ENCODE measurements at regions not wholly inside any gene's neighbourhood (a gene's known extent, or its start where the extent isn't known, plus 50 kb on each side); places are given as distances from the start of the nearest gene placed in this dataset.
A peak's percentile ranks its signal among the peaks of the same experiment; 100 is the strongest.
"Not testable (repeated sequence)": the region's sequence is repeated elsewhere in the genome, so short reads cannot be mapped to it uniquely, and the experiment has no call there.

DNA sequence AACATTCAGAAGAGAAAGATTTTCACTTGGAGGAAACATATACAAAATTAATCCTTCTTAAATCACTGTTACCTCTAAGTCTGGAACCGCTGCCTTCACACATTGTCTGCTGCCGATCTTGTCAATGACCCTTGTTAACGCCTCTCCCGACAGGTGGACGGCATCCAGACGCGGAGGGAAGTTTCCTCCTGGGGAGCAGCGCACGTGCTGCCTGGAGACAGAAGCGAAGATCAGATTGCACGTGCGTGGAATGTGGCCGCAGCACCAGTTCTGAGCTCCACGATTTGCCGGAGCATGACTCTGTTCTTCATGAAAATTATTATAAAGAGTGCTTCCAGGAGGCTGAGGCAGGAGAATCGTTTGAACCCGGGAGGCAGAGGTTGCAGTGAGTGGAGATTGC lies 183.6 kb upstream of the IRX4 start:
- DNase-seq = no peak

DNA sequence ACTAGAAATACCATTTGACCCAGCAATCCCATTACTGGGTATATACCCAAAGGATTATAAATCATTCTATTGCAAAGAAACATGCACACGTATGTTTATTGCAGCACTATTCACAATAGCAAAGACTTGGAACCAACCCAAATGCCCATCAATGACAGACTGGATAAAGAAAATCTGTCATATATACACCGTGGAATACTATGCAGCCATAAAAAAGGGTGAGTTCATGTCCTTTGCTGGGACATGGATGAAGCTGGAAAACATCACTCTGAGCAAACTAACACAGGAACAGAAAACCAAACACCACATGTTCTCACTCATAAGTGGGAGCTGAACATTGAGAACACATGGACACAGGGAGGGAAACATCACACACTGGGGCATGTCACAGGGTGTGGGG lies 180.7 kb upstream of the IRX4 start:
- DNase-seq = not testable (repeated sequence)

DNA sequence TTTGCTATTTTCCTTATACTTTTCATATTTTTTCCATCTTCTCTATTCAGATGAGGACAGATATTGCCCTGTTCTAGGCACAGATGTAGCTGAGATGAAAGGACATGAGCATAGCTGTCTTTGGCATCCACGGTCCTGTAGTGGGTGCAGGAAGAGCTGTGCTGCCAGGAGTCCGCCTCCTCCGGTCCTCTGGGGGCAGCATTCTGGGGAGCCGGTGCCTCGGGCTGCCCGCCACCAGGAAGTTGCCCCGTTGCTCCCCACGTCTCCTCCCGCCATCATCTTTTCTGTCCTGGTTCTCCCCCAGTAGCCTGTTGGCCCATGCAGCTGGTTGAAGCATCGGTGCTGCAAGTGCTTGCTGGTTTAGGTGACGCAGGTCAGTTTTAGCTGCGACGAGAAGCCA lies 170.0 kb upstream of the IRX4 start:
- no peak for DNase-seq

DNA sequence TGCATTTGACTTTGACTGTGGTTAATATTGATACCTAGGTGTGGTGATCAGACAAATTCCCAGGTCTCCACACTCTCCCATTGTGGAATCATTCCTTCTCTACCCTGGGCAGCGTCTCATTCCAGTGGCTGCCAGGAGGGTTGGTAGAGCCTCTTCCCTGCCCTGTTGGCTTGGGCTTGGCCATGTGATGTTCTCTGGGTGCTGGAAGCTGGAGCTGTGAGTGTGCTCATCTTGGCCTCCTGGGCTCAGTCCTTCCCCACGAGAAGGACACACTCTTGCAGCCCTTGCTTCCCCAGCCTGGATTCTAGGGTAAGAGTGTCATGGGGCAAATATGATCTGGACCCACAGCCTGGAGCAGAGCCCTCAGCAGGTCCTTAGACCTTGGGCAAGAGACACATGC lies 167.2 kb upstream of the IRX4 start:
- DNase-seq = no peak

DNA sequence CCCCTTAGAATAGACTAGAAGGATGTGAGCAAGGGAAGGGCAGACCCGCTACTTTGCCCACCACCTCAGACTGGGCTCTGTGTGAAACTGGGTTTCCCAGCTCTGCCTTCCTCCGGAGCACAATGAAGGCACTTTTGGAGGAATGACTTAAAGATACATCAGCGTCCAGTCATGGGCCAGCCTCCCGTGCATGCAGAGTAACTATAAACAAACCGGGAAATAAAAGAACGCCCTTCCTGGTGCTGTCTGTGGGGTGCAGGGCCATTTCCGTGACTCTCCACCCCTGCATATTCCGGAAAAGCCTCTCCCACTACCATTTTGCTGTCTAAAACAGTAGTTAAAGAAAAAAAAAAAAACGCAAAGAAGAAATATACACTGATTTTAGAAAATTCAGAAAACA lies 165.9 kb upstream of the IRX4 start:
- no peak for DNase-seq

DNA sequence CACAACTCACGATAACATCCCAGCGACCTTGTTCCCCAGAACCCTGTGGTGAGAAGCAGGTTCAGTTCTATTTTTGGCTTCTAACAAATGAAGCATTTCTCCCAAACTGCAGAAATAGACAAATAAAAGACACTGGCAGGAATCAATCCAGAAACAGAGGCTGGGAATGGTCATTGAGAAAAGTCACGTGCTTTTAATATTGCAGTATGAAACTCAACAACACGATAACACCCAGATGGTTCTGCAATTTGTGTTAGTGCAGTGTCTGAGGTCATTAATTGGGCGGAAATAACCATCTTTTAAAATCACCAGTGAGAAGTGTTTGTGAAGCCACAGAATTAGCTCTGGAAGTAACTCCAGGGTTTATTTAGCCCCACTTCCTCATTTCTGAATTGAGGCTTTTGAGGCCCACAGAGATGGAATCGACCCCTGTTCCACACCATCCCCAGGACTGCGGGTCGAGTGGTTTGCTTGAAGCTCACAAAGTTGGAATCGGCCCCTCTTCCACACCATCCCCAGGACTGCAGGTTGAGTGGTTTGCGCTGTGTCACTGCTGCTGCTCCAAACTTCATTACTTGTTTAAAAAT lies 164.7 kb upstream of the IRX4 start:
- DNase-seq = no peak

DNA sequence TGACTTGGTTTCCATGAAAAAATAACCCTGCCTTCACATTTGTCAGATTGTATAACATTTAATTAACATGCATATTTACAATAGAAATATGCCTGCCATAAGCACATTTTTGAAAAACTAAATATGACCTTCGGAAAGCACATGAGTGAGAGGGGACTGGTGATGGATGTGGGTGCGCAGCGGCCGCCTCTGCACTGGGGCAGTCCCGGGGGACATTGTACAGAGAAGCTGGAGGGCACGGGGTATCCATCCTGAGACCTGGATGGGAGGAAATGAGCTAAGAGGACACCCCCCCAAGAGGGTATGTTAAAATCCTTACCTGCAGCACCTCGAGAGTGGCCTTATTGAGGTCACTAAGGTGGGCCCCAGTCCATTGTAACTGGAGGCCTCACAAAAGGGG lies 161.3 kb upstream of the IRX4 start:
- DNase-seq = no peak

DNA sequence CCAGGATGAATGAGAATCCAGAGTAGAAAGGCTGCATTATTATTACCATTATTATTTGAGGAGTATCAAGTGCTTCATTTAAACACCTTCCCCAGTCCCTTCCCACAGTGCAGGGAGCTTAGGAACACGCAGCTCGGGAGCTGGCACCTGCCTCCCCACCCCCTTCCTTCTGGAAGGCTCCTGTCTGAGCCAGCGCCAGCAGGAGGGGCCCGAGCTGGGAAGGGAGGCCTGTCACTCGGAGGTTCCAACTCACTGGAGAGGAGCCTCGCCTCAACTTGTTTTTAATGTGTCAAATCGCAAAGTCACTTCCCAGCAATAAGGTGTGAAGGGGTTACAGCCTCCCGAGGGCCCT lies 156.4 kb upstream of the IRX4 start:
- no peak for DNase-seq

DNA sequence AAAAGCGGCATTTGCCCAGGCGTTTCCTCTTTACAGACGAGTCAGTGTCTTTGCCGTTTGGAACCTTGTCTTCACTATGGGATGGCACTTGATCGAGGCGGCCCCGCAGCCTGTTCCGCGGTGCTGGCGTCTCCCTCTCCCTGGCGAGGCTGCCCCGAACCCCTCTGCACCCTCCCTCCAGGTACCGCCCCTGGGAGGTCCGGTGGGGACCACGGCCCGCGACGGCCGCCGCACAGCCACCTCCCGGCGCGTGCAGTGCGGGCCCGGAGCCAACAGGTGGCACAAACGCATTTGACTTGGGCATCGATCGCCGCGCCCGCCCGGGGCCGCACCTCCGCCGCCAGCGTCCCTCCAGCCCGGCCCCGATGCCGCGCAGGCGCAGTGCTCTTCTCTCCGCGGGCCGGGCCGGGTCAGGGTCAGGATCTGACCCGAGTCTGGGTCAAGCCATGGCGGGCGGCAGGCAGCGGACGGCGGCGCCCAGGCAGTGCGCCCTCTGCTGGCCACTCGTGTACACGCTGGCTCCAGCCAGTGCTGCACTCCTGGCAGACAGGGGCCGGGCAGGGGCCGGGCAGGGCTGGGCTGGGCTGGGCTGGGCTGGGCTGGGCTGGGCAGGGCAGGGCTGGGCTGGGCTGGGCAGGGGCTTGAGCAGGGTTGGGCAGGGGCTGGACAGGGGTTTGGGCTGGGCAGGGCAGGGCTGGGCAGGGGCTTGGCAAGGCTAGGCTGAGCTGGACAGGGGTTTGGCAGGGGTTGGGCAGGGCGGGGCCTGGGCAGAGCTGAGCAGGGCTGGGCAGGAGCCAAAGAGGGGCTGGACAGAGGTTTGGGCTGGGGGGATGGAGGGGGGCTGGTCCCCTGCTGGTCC lies 155.8 kb upstream of the IRX4 start:
- DNase-seq = peak; percentile 88

DNA sequence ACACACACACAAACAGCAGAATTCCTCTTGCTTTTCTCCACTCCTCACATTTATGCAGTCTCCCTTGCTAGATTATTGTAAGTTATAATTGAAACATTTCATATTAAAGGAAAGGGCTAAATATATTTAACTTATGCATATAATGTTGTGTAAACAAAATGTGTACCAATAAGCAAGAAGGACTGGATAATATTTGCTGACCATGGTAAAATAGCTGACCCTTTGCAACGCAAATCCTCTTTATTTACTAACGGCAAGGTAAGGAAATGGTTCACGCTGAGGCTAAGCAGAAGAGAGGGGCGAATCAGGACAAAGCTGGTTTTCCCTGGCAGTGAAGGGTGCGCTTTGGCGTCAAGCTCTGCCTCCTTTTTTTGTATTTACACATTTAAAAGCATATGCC lies 154.2 kb upstream of the IRX4 start:
- no peak for DNase-seq

DNA sequence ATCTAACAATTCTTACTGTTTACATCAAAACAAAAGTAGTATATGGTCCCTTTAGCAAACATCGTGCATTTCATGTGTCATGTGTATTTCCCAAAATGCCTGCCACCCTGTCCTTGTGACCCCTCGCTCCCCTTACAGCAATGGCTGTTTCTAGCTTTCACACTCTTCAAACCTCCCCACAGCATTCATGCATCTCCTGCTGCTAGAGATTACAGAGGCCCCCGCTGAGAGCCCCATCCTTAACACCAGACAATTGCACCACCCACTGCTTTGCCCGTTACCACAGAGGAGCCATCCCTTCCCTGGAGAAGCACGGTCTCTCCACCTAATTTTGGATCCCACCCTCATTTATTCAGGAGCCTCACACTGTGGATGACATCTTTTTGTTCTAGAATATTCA lies 149.7 kb upstream of the IRX4 start:
- DNase-seq = no peak

DNA sequence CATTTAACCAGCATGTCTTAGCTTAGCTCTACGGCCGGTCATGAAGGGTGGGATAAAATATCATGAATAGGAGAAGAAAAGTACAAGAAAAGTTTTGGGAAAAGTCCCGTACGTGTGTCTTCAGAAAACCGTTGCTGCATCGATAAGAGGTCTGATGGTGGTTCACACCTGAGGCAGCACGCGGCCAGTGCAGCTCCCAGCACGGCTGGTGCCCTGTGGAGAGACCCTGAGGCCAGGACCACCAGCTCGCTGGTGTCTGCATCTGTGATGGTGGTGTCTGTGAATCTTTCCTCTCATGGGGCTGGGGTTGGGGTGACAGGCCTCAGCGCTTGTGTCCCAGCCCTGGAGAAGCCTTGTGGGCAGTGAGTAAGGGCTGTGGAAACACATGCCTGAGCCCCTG lies 148.9 kb upstream of the IRX4 start:
- DNase-seq = no peak

DNA sequence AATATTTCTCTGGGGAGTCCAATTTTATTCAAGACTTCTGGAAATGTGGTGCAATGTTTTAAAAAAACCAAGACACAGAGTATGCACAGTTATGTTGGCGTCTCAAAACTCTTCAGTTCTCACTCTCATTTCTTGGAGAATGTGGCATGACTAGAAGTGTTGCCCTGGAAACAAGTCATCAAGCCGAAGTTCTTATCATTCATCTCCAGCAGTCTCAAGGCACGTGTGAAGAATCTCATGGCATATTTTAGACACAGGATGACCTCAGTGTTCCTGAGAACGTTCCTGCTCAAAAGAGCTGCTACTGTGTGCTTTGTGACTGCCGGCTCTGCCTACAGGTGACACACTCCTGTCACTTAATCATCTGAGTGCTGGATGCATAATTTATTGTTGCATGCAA lies 147.4 kb upstream of the IRX4 start:
- no peak for DNase-seq

DNA sequence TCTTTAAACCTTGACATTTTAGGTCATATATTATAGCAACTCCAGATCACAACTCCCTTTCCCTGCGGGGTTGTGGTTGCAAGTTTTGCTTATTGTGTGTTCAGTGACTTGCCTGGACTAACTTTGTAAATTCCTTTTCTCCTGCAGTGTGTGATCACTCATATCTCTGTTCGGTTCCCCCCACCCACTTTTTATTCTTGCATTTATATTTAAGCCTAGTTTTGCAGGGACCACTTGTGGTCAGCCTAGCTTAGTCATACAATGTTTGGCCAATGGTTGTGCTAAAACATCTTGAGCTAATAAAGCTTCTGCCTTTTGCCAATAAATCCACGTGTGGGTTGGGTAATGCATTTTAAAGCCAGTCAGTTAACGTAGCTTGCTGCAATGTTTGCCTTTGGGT lies 146.5 kb upstream of the IRX4 start:
- DNase-seq = no peak

DNA sequence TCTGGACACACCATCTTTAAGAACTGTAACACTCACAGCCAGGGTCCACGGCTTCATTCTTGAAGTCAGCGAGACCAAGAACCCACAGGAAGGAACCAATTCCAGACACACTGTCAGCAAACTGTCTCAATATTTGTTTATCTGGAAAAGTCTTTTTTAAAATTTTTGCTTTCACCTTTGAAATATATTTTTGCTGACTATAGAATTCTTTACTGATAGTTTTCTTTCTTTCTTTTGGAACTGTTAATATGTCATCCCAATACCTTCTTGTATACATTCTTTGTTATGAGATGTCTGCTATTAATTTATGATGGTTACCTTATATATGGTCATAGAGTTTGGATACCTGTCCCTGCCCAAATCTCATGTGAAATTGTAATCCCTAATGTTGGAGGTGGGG lies 145.1 kb upstream of the IRX4 start:
- no peak for DNase-seq

DNA sequence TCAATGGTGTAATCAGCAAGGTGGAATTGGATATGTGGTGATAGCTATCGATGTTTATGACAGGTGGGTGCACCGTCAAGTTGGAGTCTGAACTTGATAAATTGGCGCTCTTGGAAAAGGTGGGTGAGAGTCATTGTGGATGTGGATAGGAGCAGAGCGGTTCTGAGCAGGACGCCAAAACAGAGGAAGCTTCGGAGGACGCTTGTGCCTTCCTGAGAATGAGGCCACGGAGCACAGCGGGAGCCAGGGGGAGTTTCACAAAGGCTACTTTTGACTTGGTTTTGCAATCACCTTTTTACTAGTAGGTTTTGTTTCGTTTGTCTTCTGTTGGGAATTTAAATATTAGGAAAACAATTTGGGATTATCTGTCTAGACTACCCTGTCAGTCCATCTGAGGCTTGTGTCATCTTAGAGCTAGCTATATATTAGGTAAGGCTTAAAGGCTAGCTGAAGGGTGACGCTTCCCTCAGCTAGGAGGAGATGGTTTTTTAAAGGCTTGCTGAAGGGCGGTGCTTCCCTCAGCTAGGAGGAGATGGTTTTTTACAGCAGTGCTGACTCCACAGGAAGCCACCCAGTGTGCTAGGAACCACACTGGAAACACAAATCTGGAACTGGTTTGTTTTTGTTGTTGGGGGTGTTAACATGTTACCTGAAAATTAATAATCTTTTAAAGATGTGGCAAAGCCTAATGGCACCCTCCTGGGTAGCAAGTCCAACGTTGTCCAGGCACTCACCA lies 142.4 kb upstream of the IRX4 start:
- peak; percentile 66 for DNase-seq

DNA sequence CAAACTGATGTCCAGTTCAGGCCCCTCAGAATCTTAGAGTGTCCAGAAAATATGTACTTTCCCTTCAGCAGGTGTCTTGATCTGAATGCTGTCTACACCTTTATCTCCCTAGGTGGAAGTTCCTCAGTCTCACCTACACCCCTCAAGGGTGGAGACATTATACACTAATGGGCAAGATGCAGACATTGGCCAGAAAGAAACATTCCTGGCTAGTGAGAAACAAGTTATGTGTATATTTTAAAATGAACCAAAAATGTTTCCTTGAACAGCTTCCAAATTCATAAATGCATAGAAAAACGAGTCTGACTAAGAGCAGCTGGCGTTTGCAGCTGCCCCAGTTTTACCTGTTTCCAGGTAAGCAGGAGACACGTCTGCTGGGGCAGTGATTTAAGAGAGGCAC lies 140.5 kb upstream of the IRX4 start:
- DNase-seq = no peak

DNA sequence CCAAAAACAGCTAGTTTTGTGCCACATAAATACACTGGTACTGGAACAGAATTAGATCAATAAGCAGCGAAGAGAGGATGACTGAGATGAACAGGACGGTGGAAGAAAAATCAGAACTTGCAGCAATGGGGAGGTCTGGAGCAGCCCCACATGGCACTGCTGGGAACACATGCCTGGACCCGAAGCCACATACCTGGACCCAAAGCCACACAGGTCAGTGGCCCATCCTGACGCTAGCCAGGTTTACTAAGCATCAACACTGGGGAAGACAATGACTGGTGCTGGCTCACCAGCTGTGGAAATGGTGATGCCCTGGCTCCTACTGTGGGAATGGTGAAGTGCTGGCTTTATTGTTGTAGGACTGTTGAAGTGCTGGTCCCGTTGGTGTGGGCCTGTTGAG lies 139.7 kb upstream of the IRX4 start:
- DNase-seq = no peak

DNA sequence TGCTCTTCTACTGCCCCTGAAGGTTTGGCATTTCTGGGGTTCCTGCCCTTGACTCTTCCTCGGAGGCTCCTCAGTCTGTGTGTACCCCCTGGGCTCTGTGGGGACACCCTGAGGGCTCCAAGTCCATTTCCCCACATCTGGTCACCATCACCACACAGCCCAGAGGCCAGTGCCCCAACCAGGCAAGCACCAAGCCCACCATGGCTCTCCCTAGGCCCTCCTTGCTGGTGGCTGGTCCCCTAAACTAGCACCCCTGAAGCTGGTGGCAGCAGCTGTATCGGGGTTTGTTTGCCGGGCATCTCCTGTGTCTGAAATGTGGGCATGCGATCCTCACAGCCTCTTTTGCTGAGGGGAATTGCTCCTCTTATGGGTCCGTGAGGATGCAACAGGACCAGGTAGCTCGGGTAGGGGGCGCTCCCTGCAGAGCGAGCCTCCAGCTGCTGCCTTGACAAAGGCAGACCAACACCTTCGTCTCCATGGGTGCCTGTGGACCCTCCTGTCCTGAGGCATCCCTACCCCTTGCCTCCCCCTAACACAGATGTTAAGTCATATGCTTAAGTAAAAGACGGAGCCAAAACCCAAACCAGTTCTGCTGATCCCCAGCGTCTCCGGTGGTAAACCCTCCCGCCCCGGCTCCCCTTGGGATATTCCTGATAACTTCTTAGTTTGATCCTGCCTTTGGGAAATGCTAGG lies 138.9 kb upstream of the IRX4 start:
- no peak for DNase-seq

DNA sequence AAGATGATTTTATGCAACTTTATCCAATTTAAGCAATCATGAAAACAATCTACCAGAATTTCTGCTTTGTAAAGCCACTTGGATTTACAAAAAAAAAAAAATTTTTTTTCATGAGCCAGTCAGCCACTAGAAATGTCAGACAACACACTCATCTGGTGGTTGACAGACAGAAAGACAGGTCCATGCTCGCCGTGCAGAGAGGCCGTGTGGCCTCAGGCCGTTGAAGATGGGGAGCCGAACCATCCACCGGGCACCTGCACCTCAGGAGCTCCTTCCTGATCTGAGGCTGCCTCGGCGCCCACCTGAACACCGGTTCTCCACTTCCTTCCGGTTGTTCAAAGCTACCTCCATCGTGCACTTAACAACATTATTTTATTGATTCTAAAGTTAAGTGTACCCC lies 138.0 kb upstream of the IRX4 start:
- no peak for DNase-seq

DNA sequence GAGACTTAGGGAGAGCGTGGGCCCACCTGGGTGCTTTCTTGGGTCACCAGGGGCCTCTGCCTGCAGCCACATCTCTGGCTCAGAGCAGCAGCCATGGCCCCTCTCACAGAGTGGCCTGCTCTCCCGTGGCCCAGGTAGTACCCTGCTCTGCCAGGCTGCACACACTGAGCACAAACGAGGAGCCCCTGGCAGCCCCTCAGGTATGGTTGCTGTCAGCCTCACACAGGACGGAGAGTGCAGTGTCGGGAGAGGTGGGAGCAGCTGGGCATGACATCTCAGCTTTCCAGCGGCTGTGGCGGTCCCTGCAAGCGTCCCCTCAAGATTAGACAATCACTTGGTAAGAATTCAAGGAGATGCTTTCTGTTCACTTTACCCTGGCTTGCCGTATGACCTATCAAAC lies 137.0 kb upstream of the IRX4 start:
- no peak for DNase-seq

DNA sequence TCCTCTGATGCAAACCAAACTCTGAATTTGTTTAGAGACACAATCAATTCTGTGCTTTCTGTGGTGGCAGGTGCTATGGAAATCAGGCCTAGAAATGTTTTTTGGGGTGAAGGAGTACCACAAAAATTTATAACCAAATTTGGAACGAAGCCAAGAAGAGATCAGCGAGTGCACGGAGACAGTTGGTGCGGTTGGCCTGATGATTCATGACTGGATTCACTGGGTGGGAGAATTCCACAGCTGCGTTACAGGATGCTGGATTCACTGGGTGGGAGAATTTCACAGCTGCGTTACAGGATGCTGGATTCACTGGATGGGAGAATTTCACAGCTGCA lies 135.6 kb upstream of the IRX4 start:
- DNase-seq = peak; percentile 46

DNA sequence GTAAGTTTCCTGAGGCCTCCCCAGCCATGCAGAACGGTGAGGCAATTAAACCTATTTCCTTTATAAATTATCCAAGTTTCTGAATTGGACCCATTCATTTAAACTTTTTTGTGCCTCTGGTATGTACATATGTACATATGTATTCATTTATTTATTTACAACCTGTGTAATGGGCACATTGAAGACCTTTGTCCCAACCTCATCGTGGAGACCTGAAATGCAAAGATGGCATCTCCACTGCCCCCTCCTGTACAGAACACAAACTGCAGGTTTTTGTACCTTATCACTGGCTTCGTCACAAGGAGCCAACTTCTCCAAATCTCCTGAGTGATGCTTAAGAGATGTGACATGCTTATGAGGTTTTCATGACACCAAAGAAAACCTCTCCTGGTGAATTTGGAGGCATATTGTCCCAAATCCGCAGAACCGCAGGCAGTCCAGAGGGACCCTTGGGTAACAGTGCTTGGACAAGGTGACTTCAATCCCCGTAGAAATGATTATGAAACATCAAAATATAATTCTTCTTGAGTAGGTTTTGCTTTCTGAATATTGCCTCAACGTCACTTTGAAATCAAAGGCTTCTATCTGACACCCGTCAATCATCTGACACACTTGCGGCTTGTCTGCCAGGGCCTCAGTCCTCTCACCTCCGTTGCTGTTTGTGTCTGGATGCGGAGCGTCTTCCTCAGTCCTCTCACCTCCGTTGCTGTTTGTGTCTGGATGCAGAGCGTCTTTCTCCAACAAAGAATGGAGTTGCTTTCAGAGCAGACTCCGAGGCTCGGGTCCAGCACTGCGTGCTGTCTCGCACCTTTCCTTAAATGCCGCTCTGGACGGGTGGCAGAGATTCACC lies 135.0 kb upstream of the IRX4 start:
- DNase-seq = peak; percentile 74
